Natural killer cell (primary cell): ENCODE measurements at regions not wholly inside any gene's neighbourhood (a gene's known extent, or its start where the extent isn't known, plus 50 kb on each side); places are given as distances from the start of the nearest gene placed in this dataset.
"Not testable (repeated sequence)": the region's sequence is repeated elsewhere in the genome, so short reads cannot be mapped to it uniquely, and the experiment has no call there.

Experiments used
- ATAC-seq, 3 donors: fragments of 150-1000 bp in 2 of 3; fragments of 200-7000 bp in 1 of 3; cut with Tn5 transposase; 1 replicate in 1 of 3; 2 replicates in 2 of 3; pipeline ENCODE4 v1.10.0; 2021; ENCODE audit warnings: mild to moderate bottlenecking in 2 of 3, moderate library complexity in 2 of 3
- DNase-seq, 2 donors: peaks; one replicate each; pipeline versions ENCODE4 v3.0.0 to v3.0.0-alpha.2; 2013 to 2021; ENCODE audit warnings: mixed read lengths in 1 of 2
- H3K27ac ChIP-seq: one replicate; pipeline ENCODE4 v1.5.1; 2013; ENCODE audit warnings: mild to moderate bottlenecking, low read length
- H3K27me3 ChIP-seq: one replicate; pipeline ENCODE4 v1.6.1; 2013; ENCODE audit warnings: low read length; ENCODE audit not compliant: control insufficient read depth, insufficient read depth
- H3K36me3 ChIP-seq: one replicate; pipeline ENCODE4 v1.6.1; 2013; ENCODE audit warnings: low read length; ENCODE audit not compliant: control insufficient read depth, insufficient read depth
- H3K4me1 ChIP-seq: one replicate; pipeline ENCODE4 v1.6.1; 2013; ENCODE audit warnings: low read length; ENCODE audit not compliant: control insufficient read depth, insufficient read depth
- H3K4me3 ChIP-seq: one replicate; pipeline ENCODE4 v1.5.1; 2013; ENCODE audit warnings: low read length
- H3K9me3 ChIP-seq: one replicate; pipeline ENCODE4 v1.6.1; 2013; ENCODE audit warnings: low read length; ENCODE audit not compliant: control insufficient read depth, insufficient read depth
- H3K27ac Mint-ChIP-seq, 2 donors: one replicate each; pipeline ENCODE4 v1.8.0; 2022; ENCODE audit warnings: mild to moderate bottlenecking in 2 of 2, mixed read lengths in 2 of 2, moderate library complexity in 1 of 2
- H3K27me3 Mint-ChIP-seq, 2 donors: one replicate each; pipeline ENCODE4 v1.8.0; 2022; ENCODE audit warnings: low read depth in 2 of 2, mixed read lengths in 2 of 2
- H3K36me3 Mint-ChIP-seq: one replicate; pipeline ENCODE4 v1.8.0; 2022; ENCODE audit warnings: mixed read lengths
- H3K4me1 Mint-ChIP-seq, 2 donors: one replicate each; pipeline ENCODE4 v1.8.0; 2022; ENCODE audit warnings: mixed read lengths in 2 of 2
- H3K4me3 Mint-ChIP-seq: one replicate; pipeline ENCODE4 v1.8.0; 2022; ENCODE audit warnings: mild to moderate bottlenecking, moderate library complexity, mixed read lengths
- H3K9me3 Mint-ChIP-seq, 2 donors: one replicate each; pipeline ENCODE4 v1.8.0; 2022; ENCODE audit warnings: mixed read lengths in 2 of 2
- whole genome bisulfite sequencing: methylation state at CpG from one replicate; pipeline ENCODE4 v1.1.7; 2013; ENCODE audit warnings: missing lambda C conversion rate; ENCODE audit not compliant: insufficient coverage; 5-methylcytosine and 5-hydroxymethylcytosine counted together
- intact Hi-C: fragments of 100-400 bp; cut with micrococcal nuclease; formaldehyde crosslinking; loops from one replicate; pipeline ENCODE4 v1.14.2; 2022
- TF ChIP-seq, protein P1 (sequence below): fragments of 200-600 bp; IDR thresholded peaks from one replicate; pipeline ENCODE4 v1.8.0; 2022; ENCODE audit warnings: antibody characterized with exemption

DNA sequence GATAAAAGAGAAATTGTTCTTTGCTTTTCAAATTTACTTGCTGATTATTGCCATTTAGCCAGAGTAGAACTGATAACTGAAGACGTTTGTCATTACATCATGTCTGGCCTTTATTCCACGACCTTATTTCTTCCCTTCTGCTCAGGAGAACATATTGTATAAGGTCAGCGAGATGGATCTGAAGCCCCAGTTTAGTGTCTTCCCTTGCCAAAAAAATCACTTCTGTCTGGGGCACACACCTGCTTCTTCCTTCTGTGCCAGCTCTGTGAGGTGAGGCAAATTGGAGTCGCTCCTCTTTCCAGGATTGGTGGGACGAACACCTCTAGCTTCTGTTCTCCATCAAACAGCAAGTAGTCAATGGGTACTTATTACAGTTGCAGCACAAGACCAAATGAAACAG is 250.3 kb upstream of the CRBN start:
- peaks cover 0 to 2% of the 10 kb centered on the region in 2 donors for H3K9me3 Mint-ChIP-seq
- H3K9me3 ChIP-seq: no peaks in the 10 kb centered on the region
- intact Hi-C loops: no loop called here
- H3K4me3 Mint-ChIP-seq: no peak overlapping the region
- ATAC-seq (no peak), DNase-seq (no peak)
- H3K27ac Mint-ChIP-seq: no peak overlapping the region
- H3K36me3 Mint-ChIP-seq: no peaks in the 10 kb centered on the region
- no peaks in the 10 kb centered on the region for H3K4me1 Mint-ChIP-seq
- no peak overlapping the region for H3K27ac ChIP-seq
- TF ChIP-seq, protein P1, sequence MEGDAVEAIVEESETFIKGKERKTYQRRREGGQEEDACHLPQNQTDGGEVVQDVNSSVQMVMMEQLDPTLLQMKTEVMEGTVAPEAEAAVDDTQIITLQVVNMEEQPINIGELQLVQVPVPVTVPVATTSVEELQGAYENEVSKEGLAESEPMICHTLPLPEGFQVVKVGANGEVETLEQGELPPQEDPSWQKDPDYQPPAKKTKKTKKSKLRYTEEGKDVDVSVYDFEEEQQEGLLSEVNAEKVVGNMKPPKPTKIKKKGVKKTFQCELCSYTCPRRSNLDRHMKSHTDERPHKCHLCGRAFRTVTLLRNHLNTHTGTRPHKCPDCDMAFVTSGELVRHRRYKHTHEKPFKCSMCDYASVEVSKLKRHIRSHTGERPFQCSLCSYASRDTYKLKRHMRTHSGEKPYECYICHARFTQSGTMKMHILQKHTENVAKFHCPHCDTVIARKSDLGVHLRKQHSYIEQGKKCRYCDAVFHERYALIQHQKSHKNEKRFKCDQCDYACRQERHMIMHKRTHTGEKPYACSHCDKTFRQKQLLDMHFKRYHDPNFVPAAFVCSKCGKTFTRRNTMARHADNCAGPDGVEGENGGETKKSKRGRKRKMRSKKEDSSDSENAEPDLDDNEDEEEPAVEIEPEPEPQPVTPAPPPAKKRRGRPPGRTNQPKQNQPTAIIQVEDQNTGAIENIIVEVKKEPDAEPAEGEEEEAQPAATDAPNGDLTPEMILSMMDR: no peak
- H3K27me3 Mint-ChIP-seq: peaks cover 0 to 5% of the 10 kb centered on the region in 2 donors
- no peak overlapping the region for H3K4me3 ChIP-seq
- no peaks in the 10 kb centered on the region for H3K4me1 ChIP-seq
- H3K36me3 ChIP-seq: no peaks in the 10 kb centered on the region
- WGBS: 68% methylated on average over 5 of the region's 5 CpGs
- no peaks in the 10 kb centered on the region for H3K27me3 ChIP-seq

DNA sequence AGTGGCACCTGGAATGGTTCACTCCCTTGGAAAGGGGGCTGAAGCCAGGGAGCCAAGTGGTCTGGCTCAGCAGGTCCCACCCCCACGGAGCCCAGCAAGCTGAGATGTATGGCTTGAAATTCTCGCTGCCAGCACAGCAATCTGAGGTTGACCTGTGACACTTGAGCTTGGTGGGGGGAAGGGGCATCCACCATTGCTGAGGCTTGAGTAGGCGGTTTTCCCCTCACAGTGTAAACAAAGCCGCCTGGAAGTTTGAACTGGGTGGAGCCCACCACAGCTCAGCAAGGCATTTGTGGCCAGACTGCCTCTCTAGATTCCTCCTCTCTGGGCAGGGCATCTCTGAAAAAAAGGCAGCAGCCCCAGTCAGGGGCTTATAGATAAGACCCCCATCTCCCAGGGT is 228.2 kb upstream of the CRBN start:
- H3K27me3 Mint-ChIP-seq, H3K36me3 Mint-ChIP-seq, H3K4me3 ChIP-seq, H3K36me3 ChIP-seq, H3K4me3 Mint-ChIP-seq, H3K27ac ChIP-seq, ATAC-seq, H3K27me3 ChIP-seq, H3K27ac Mint-ChIP-seq, H3K4me1 Mint-ChIP-seq, intact Hi-C loops, DNase-seq, H3K9me3 ChIP-seq, H3K4me1 ChIP-seq: not testable (repeated sequence)
- peaks cover 11 to 13% of the 10 kb centered on the region in 2 donors for H3K9me3 Mint-ChIP-seq
- 86% methylated on average over 4 of the region's 4 CpGs for WGBS

DNA sequence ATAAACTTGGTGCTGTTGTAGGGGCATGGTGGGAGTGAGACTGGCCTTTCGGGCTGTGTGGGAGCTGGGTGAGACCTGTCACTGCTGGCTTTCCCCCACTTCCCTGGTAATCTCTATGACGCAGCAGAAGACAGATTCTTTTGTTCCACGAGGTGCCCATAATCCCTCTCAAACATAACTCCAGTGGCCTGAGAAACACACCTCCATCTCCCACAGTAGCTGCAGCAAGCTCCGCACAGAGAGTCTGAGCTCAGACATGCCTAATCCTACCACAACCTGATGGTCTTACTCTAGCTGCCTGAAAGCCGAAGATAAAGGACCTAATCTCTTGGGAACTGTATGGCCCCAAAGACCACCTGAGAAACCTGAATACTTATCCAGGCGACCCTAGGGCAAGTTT is 225.6 kb upstream of the CRBN start:
- DNase-seq (no peak), ATAC-seq (no peak)
- H3K4me3 Mint-ChIP-seq: no peak overlapping the region
- H3K4me1 Mint-ChIP-seq: no peaks in the 10 kb centered on the region
- Histone ChIP-seq H3K9me3 (peaks cover 12% of the 10 kb centered on the region), H3K36me3 (no peaks in the 10 kb centered on the region), H3K27me3 (no peaks in the 10 kb centered on the region), H3K27ac (no peak overlapping the region), H3K4me3 (no peak overlapping the region), H3K4me1 (no peaks in the 10 kb centered on the region)
- H3K9me3 Mint-ChIP-seq: peaks cover 15 to 16% of the 10 kb centered on the region in 2 donors
- 76% methylated on average over 6 of the region's 6 CpGs for WGBS
- H3K27me3 Mint-ChIP-seq: peaks cover 0 to 5% of the 10 kb centered on the region in 2 donors
- TF ChIP-seq, protein P1: no peak
- H3K27ac Mint-ChIP-seq: no peak overlapping the region
- intact Hi-C loops: no loop called here
- peaks cover 12% of the 10 kb centered on the region for H3K36me3 Mint-ChIP-seq

DNA sequence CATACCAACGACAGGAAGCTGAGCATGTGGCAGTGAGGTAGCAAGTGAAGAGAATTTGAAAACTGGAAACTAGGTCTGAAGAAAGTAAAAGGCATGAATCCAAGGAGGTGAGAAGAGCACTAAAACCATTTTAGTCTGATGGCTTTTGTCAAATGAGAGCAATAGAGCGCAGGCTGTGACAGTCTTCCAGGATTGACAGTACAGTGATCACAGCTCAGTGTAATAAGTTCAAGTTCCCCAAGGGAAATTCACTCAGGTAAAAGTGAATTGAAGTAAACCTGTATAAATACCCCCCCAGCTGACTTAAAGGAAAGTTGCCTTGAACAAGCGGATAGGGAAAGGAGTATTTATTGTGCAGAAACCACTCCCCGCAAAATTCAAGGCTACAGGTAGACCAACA is 224.2 kb upstream of the CRBN start:
- Histone ChIP-seq H3K4me3 (no peak overlapping the region), H3K36me3 (no peaks in the 10 kb centered on the region), H3K27me3 (no peaks in the 10 kb centered on the region), H3K4me1 (no peaks in the 10 kb centered on the region), H3K27ac (no peak overlapping the region), H3K9me3 (peaks cover 14% of the 10 kb centered on the region)
- H3K27ac Mint-ChIP-seq: no peak overlapping the region
- no peak overlapping the region for H3K4me3 Mint-ChIP-seq
- intact Hi-C loops: no loop called here
- peaks cover 12% of the 10 kb centered on the region in 2 donors for H3K9me3 Mint-ChIP-seq
- DNase-seq (no peak), ATAC-seq (no peak)
- TF ChIP-seq, protein P1: no peak
- WGBS: 87% methylated on average over 4 of the region's 4 CpGs
- peaks cover 0 to under 1% of the 10 kb centered on the region in 2 donors for H3K27me3 Mint-ChIP-seq
- H3K36me3 Mint-ChIP-seq: peaks cover 17% of the 10 kb centered on the region
- H3K4me1 Mint-ChIP-seq: no peaks in the 10 kb centered on the region
